Posterior cingulate gyrus (tissue), 11 donors: ENCODE measurements at regions not wholly inside any gene's neighbourhood (a gene's known extent, or its start where the extent isn't known, plus 50 kb on each side); places are given as distances from the start of the nearest gene placed in this dataset.
"Not testable (repeated sequence)": the region's sequence is repeated elsewhere in the genome, so short reads cannot be mapped to it uniquely, and the experiment has no call there.

ENCODE experiments used
- DNase-seq, 10 donors: peaks; one replicate each; pipeline versions ENCODE4 v3.0.0 to v3.0.0-alpha.2; 2020 to 2021; ENCODE audit warnings: mixed read lengths in 3 of 10
- intact Hi-C: fragments of 100-400 bp; cut with DNase I; formaldehyde crosslinking; loops from one replicate; pipeline ENCODE4 v1.15.1; 2023

GRCh38 chr6:112502351-112503090 lies 155.4 kb downstream of the RFPL4B start:
- intact Hi-C loops, result no loop called here
- no peak for DNase-seq

GRCh38 chr6:112503091-112503596 lies 156.0 kb downstream of the RFPL4B start:
- peak in 4 of 10 donors; percentile 2 to 29 (median 15) for DNase-seq

GRCh38 chr6:112504621-112505020 lies 157.5 kb downstream of the RFPL4B start:
- intact Hi-C loops, result no loop called here
- no peak for DNase-seq

More at GRCh38 chr6:112503091-112503596, 156.0 kb downstream of the RFPL4B start:
- intact Hi-C loops, result no loop called here

- DNase-seq, result no peak
- intact Hi-C loops, result no loop called here
These were observed 164.3 kb downstream of the RFPL4B start for GRCh38 chr6:112511441-112511840.

DNA sequence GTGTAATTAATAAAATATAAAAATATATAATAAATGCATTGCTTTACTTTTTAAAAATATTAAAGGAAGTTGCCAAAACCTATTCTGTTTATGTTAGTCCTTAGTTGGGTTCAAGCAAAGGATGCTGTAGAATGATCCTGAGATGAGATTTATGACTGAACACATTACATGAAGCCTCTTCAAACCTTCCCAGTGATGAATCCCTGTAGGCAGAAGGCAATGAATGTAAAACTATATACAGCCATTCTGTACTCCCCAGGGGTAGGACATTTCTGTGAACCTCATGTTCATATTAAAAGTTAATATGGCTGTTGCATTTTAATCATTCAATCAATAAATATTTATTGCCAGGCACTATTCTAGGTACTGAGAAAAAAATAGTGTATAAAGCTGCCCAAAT lies 166.0 kb downstream of the RFPL4B start:
- DNase-seq, result no peak
- intact Hi-C loops, result no loop called here

DNA sequence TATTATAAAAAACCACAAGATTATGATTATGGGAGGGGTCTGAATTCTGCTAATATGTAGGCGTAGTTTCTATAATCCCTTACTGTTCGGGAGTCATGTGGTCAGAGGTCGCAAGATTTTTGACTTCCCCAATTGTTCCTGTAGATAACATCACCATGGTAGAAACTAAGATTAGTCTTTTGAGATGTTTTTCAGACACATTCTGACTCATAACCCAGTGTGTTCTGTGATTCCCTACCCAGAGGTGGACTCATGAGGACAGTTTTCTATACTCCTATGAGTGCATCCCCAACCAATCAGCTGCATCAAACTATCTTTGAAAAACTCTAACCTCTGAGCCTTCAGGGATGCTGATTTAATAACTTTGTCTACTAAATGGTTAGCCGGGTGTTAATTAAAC lies 175.5 kb downstream of the RFPL4B start:
- DNase-seq, result no peak
- intact Hi-C loops, result no loop called here

DNA sequence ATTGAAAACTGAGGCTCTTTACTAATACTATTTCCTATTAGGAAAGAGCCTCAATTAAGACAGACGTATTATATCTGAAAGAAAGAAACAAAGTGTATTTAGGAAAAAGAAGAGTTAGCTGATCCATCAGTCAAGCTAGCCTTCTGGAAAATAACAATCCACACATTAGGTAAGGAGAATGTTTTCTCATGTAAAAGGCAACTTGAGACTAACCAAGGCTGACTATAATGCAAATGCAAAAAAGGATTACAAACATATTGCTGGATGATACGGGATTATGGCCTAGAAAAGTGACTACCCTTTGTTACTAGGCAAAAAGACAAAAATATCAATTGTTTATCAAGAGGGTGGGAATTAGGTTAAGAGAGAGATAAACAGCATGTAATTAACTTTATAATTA lies 176.9 kb downstream of the RFPL4B start:
- intact Hi-C loops, result no loop called here
- DNase-seq, result no peak

GRCh38 chr6:112525749-112526148 lies 178.6 kb downstream of the RFPL4B start:
- no peak for DNase-seq
- intact Hi-C loops, result no loop called here

DNA sequence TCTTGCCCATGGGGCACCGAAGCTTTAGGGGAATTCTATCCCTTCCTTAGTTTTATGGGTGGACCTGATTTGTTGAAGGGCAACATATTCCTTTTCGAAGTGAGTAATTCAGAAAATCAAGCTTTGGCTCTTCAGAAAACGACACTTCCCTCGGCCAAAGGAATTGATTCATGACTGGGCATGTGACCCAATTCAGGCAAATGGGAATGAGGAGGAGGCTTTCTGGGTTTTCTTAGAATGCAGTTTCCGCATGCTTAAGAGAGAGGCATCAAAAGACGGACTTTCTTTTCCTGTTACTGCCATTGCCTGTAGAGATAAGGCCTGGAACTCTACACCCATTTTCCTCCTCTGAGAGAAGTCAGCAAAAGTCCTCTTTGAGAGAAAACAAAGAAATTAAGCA lies 179.5 kb downstream of the RFPL4B start:
- DNase-seq, result no peak
- intact Hi-C loops, result no loop called here

DNA sequence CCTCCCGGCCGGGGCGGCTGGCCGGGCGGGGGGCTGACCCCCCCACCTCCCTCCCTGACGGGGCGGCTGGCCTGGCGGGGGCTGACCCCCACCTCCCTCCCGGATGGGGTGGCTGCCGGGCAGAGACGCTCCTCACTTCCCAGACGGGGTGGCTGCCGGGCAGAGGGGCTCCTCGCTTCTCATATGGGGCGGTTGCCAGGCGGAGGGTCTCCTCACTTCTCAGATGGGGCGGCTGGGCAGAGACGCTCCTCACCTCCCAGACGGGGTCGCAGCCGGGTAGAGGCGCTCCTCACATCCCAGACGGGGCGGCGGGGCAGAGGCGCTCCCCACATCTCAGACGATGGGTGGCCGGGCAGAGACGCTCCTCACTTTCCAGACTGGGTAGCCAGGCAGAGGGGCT lies 181.2 kb downstream of the RFPL4B start:
- intact Hi-C loops, result not testable (repeated sequence)
- DNase-seq, result peak in 3 of 10 donors; percentile 48 to 74 (median 49)

DNA sequence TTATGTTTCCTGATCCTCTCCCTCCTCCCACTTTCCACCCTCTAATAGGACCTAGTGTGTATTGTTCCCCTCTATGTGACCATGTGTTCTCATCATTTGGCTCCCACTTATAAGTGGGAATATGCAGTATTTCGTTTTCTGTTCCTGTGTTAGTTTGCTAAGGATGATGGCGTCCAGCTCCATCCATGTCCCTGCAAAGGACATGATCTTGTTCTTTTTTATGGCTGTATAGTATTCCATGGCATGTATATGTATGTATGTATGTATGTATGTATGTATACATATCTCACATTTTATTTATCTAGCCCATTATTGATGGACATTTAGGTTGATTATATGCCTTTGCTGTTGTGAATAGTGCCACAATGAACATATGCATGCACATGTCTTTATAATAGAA lies 188.7 kb downstream of the RFPL4B start:
- intact Hi-C loops, result no loop called here
- no peak for DNase-seq

- intact Hi-C loops, result no loop called here
- DNase-seq, result no peak
These were observed 192.2 kb downstream of the RFPL4B start for GRCh38 chr6:112539355-112539754.

DNA sequence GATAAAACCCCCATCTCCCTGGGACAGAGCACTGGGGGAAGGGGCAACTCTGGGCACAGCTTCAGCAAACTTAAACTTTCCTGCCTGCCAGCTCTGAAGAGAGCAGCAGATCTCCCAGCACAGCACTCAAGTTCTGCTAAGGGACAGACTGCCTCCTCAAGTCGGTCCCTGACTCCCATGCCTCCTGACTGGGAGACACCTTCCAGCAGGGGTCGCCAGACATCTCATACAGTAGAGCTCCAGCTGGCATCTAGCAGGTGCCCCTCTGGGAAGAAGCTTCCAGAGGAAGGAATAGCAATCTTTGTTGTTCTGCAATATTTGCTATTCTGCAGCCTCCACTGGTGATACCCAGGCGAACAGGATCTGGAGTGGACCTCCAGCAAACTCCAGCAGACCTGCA lies 194.7 kb downstream of the RFPL4B start:
- DNase-seq, result not testable (repeated sequence)

GRCh38 chr6:112547321-112548085 lies 200.4 kb downstream of the RFPL4B start:
- intact Hi-C loops, DNase-seq: not testable (repeated sequence)

More for the DNA sequence above, 194.7 kb downstream of the RFPL4B start:
- intact Hi-C loops, result not testable (repeated sequence)

- intact Hi-C loops, result no loop called here
- no peak for DNase-seq
These were observed 202.6 kb downstream of the RFPL4B start for GRCh38 chr6:112549749-112550148.

- DNase-seq, result no peak
- intact Hi-C loops, result no loop called here
These were observed 210.3 kb downstream of the RFPL4B start for GRCh38 chr6:112557435-112557834.

GRCh38 chr6:112557961-112558360 lies 210.8 kb downstream of the RFPL4B start:
- intact Hi-C loops, result no loop called here
- no peak for DNase-seq

DNA sequence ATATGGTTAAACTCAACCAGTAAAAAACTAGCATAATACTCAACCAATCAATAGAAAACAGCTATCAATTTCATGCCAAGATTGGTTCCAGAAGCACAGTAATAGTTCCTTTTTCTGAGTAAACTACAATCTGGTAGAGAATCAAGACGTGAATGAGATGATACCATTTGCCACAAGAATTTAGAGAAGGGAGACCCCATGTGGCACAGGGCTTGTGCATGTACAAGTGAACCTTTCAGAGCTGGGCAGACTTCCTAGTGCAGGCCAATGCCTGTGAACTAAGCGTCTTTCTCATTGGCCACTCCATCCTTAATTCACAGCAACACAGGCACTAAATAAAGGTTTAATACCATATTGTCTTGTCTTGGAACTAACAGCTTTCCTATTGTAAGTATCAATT lies 213.5 kb downstream of the RFPL4B start:
- intact Hi-C loops, result loop anchor here (10.0 kb wide), 1 partner anchor 226 kb away; no protein-coding TSS in a partner anchor
- DNase-seq, result no peak

GRCh38 chr6:112562301-112563231 lies 215.4 kb downstream of the RFPL4B start:
- intact Hi-C loops, result loop anchor here (10.0 kb wide), 1 partner anchor 228 kb away; no protein-coding TSS in a partner anchor
- DNase-seq, result peak in 7 of 10 donors; percentile 17 to 80 (median 40)

GRCh38 chr6:112563368-112563767 lies 216.2 kb downstream of the RFPL4B start:
- DNase-seq, result no peak
- intact Hi-C loops, result loop anchor here (10.0 kb wide), 1 partner anchor 229 kb away; no protein-coding TSS in a partner anchor
